ENCODE measurements at regions not wholly inside any gene's neighbourhood (a gene's known extent, or its start where the extent isn't known, plus 50 kb on each side); places are given as distances from the start of the nearest gene placed in this dataset.

DNA sequence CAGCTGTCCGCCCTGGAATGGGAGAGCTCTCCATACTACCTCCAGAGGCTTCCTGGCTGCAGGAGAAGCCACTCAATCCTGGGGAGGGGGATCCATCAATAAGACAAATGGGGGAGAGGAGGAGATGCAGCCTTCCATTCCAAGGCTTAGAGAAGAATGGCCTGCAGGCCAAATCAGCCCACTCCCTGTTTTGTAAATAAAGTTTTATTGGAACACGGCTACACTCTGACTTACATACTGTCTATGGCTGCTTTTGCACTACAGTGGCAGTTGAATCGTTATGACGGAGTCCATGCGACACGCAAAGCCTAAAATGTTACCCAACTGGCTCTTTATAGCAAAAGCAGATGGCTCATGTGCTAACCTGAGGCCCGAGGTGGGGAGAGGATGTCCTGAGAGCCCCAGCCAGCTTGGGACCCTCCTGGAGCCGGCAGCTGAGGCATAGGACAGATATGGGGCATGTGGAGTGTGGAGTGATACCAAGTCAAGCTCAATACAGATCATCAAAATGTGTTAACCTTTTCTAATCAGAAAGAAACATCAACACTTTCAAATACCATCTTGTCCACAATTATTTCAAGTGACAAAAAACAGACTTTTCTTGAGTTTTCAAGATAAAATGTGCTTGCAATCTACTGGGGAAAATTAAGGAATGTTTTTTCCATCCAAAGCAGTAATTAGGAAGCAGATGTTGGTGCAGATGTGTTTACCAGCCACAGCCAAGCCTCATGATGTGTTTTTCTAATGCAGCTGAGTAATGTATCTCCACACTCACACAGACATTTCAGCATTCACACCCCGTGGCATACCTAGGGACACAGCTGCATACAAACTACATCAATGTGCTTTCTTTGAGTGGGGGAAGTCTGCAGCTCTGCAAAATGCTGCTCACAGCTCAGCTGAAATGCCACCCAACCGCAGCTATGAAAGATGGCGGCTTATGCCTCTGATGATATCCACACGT is 181.6 kb downstream of the SHANK2 start:
- no peak for DNase-seq

DNA sequence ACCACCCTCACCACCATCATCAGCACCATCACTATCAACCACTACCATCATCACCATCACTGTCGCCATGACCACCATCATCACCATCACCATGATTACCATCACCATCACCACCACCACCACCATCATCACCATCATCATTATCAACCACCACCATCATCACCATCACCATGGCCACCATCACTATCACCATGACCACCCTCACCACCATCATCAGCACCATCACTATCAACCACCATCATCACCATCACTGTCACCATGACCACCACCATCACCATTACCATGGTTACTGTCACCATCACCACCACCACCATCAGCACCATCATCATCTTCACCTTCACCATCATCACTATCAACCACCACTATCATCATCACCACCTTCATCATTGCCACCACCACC is 183.4 kb downstream of the SHANK2 start:
- no peak for DNase-seq

GRCh38 chr11:71067753-71068152 is 184.6 kb downstream of the SHANK2 start:
- DNase-seq: no peak

DNA sequence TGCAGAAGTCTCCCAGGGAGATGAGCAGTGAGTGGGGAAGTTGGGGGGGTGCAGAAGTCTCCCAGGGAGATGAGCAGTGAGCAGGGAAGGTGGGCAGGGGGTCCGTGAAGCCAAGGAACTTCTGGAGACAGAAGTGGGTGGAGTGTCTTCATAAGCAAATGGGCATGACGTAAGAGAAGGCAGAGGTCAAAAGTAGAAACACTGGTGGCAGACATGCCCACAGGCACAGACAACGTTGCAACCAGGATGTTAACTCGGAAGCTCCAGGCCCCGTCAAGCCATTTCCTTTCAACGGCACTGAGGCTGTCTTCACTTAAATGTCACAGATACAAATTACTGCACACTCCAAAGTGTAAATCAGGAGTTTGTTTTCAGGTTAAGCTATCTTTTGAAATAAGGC is 186.1 kb downstream of the SHANK2 start:
- DNase-seq: no peak

GRCh38 chr11:71065841-71066240 is 186.5 kb downstream of the SHANK2 start:
- no peak for DNase-seq

DNA sequence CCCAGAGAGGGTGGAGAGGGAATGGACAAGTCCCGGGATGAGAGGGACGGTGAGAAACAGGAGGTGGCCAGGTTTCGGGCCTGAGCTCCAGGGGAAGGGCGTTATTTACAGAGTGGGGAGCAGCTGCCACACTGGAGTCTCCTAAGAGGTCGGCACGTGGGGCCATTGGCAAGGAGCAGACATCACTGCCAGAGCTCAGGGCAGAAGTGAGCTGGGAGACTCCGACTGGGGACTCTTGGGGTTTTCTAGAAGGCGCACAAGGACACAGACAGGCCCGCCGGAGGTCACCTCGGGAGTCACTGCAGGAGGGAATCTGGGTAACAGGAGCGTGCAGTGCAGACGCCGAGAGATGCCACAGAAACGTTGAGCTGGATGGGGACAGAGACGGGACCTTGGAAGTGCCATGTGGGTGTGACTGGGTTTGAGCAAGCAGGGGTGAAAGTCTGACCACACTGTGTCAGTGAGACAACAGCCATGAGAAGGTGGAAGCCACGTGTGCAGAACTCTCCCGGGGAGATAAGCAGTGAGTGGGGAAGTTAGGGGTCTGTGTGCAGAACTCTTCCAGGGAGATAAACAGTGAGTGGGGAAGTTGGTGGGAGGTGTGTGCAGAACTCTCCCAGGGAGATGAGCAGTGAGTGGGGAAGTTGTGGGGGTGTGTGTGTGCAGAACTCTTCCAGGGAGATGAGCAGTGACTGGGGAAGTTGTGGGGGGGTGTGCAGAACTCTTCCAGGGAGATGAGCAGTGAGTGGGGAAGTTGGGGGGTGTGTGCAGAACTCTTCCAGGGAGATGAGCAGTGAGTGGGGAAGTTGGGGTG is 187.5 kb downstream of the SHANK2 start:
- DNase-seq: no peak

DNA sequence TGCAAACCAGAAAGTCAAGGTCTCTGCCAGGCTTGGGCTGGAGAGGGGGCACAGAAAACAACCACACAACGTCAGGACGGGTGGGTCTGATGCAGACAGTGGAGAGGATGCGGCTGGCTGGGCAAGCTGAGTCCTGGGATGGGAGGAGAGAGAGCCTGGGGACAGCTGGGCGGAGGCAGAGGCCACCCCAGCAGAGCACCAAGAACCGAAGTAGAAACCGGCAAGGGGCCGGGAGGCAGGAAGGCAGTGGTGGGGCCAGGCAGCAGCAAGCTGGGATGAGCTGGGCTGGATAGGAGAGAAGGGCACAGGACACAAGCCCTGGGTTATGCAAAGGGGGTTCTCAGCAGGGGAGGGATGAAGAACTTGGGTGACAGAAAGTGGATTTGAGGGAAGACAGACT is 188.2 kb downstream of the SHANK2 start:
- no peak for DNase-seq

DNA sequence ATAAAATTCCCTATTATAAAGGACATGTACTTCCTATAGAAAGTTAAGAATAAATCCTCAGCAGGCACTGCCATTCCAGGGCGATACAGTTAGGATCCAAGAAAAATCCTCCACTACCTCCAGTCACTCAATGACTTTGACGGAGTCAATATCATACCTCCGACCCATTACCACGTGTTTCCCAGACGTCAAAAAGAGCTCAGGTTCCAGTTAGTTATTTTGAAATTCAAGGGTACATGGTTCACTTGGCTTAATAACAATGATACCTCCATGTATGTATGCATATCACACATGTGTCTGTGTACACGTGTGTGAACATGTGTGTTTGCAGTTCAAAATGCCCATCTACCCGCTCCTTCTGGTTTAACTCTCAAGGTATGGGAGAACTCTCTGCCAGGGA is 189.2 kb downstream of the SHANK2 start:
- DNase-seq: no peak

GRCh38 chr11:71062199-71062598 is 190.2 kb downstream of the SHANK2 start:
- no peak for DNase-seq

DNA sequence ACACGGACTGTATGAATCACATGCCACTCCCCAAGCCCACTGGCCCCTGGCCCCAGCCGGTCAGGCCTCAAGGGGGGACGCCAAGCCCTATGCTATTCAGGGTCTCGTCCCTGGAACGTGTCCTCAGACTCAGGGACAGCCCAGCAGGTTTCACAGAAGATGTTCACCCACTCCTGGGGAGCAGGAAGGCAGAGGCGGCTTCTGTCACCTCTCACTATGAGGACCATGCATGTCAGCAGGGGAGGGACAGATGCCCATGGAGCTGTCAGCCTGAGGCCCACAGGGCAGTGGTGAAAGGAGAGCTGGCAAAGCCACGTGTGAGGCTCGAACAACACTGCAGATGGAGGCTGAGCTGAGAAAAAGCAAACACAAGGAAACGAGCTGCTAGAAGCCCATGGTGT is 192.0 kb downstream of the SHANK2 start:
- no peak for DNase-seq

DNA sequence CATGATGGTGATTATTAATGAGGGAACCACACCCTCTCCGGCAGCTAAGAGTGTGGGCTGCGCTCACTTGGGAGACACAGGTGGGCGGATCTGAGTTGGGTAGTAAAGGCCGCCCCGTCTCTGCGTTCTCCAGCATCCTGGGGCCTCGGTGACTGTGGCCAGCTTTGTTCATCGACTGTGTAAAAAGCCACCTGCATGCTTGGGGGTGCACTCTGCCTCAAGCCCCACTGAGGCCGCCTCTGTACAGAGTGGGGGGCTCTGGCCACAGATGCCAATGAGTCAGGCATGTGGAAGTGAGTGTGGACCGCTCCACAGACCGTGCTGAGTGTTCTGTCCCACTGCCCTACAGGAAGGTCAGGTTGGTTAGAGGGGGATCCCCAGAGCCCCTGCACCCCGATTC is 192.7 kb downstream of the SHANK2 start:
- no peak for DNase-seq

DNA sequence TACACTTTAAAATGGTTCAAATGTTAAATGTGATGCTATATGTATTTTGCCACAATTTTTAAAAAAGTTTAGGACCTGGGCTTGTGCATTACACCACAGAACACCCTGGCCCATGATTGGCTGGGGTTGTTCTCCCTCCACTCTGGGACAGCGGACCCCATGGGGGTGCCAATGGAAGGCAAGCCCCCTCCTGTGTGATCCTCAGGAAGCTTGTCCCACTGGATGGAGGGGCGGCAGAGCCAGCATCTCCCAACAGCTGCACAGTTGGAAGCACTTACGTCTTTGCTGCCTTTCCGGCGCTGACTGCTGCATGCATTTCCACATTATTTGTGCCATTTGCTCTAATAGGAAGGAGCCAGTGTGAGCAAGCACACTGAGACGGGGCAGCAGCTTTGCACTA is 196.5 kb downstream of the SHANK2 start:
- no peak for DNase-seq

All from fibroblast of skin of abdomen (primary cell).